NCI-H510A (cell line): ENCODE measurements at regions not wholly inside any gene's neighbourhood (a gene's known extent, or its start where the extent isn't known, plus 50 kb on each side); places are given as distances from the start of the nearest gene placed in this dataset.
"Not testable (repeated sequence)": the region's sequence is repeated elsewhere in the genome, so short reads cannot be mapped to it uniquely, and the experiment has no call there.

Experiments
- DNase-seq: peaks from one replicate; lab custom pipeline; 2025; lab: John Stamatoyannopoulos, UW

DNA sequence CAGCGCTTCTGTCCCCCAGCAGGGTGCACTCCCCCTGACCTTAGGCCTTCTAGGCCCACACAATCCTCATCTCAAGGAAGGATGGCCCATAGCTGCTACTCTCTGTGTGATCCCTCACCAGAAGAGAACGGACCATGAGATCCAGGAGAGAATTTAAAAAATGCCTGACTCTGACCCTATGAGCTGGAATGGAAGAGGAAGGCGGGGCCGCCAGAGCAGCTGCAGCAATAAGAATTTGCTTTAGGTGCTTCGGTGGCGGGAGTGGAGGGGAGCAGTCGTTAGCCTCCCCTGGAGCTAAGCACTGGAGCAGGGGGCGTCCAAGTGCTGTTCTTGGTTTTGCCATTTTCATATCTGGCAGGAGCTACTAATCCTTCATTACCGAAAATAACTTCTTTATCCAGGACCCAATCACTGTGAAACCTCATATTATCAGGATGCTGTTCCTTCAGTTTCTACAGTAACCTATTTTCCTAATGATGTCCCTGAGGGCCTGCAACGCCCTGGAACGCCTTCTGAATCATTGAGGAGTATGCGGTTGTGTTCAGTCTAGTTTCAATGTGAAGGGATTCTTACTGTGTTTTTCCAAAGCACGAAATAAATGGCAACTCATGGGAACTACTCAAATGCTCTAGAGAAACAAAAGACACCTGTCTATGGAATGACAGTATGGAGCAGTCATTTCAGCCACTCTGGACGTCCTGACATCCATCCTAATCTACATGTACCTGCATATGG, 105.1 kb upstream of the SIX2 start:
- DNase-seq, result no peak

DNA sequence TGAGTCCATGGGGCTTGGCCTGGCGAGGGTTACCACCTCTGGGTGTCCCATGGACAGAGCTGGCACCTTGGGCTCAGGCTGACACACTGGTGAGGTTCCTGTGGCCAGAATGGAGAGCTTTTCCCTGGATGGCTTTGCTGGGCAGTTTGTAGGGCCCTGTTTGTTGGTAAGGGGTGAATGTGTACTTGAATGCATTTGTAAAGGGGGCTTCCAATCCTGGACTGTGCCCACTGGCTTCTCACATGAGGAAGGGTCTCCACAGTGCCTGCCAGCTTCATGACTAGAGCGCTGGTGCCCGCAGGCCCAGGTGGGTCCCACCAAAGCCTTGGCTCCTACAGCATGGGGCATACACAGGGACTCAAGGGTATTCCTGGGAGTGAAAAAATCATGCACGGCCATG, 103.5 kb upstream of the SIX2 start:
- DNase-seq, result no peak

DNA sequence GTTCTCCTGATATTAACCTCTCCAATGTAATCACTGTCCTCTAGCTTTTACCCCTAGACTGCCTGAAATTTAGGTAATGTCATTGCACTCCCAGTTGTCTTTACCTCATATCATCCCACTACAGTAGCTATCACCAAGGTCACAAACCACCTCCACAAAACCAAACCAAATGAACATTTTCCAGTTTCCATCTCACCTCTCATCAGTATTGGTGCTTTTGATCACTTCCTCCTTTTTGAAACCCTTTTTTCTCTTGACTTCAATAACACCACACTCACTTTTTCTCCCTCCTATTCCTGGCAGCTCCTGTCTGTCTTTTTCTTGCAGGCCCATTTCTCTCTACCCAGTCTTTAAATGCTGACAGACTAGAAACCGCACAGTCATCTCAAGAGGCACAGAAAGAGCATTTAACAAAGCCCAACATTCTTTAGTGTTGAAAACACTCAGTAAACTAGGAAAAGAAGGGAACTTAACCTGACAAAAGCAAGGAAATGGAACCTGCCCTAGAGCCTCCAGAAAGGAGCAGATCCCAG, 95.9 kb upstream of the SIX2 start:
- no peak for DNase-seq

DNA sequence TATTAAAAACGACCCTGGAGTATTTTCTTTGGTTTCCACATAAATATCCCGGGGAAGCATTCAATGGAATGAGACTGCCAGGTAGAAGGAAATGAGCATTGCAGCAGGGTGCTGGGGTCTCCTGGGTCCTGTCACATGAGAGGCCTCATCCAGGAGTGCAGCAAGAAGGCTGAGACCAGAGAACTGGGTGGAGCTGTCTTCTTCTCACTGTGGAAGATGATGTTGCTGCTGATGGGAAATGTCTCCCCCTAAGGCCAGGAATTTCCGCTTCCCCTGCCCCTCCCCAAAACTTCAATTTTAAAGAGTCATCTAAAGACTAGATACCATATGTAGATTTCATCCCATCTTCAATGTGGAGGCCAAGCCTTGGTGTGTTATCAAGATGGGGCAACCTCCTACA, 95.2 kb upstream of the SIX2 start:
- no peak for DNase-seq

DNA sequence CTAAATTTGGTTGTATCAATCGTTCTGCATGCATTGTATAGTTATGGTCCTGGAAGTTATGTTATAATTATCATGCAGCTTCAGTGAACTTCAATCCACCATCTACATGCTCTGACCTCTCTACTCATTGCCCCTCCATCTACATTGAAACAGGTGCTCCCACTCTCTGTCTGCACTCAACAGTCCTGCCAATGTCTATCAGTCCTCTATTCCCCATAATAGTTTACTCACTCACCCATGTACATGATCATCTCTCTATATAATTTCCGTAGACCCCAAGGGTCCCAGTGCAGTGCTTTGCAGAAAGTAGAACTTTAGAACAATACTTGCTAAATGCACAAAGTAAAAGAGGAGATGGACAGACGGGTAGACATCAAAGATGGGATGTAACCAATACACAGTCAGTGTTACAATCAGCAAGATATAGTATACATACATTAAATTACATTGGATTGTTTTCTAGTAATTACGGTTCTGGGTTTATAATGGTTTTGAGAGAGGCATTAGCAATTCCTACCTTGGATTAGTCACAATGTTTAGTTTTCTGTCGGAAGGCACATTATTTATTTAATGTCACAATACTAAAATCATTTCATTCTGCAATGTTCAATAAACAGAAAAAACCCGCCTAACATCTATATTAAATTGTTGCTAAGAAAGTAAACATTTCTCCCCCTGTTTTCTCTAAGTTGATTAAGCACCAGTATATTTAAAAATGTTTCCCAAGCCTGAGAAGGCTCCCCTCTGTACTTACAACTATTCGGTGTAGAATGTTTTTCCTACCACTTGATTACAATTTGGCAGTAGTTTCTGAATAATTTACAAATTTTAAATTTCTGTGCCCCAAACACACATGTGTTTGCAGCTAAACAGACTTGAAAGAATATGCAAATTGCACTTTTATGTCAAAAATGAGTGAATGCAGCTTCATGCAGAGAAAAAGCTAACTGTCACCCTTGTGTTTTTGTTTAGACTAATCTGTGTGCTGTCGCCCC, 94.4 kb upstream of the SIX2 start:
- DNase-seq, result no peak

DNA sequence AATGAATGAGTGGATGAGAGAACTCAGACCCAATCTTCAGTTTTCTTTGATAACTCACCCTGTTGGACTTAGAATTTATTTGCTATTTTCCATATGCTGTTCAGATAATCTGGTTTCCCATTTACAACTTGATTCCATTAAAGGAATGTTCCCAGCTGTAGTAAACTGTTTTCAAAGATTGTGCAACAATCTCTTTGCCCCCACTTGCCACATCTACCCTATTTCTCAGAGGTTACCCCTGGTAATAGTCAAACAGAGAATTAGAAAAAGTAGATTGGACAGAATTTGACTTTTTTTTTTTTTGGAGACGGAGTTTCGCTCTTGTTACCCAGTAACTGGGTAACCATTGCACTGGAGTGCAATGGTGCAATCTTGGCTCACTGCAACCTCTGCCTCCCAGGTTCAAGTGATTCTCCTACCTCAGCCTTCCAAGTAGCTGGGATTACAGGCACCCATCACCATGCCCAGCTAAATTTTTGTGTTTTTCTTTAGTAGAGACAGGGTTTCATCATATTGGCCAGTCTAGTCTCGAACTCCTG, 93.4 kb upstream of the SIX2 start:
- DNase-seq, result no peak

DNA sequence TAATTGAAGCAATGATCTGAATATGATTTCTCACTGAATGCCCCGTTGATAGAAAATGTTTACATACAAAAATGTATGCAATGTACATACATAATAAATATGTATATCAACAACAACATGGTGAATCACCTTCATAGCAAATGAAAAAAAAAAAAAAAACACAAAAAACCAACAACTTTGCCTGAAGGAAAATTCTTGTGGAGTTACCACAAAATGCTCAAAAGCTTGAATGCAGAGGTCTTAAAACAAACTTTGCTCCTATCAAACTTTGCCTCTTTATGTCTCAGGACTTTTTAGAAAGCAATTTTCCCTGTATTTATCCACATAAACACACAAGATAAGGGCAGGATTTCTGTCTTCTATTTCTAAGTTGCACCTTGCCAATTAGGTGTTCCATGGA, 92.9 kb upstream of the SIX2 start:
- DNase-seq, result no peak

DNA sequence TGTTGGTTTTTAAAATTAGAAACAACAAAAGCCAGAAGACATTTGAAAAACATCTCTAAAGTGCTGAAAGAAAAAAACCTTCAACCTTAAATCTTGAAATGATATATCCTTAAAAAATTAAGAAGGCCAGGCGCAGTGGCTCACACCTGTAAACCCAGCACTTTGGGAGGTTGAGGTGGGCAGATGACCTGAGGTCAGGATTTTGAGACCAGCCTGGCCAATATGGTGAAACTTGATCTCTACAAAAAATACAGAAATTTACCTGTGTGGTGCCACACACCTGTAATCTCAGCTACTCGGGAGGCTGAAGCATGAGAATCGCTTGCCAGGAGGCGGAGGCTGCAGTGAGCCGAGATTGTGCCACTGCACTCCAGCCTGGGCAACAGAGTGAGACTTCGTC, 87.7 kb upstream of the SIX2 start:
- no peak for DNase-seq

DNA sequence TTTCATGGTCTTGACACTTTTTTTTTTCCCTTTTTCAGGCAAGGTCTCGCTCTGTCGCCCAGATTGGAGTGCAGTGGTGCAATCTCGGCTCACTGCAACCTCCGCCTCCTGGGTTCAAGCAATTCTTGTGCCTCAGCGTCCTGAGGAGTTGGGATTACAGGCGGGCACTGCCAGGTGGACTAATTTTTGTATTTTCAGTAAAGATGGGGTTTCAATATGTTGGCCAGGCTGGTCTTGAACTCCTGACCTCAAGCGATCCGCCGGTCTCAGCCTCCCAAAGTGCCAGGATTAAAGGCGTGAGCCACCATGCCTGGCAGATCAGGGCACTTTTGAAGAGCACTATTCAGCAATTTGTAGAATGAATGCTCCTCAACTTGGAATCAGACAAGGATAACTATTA, 86.8 kb upstream of the SIX2 start:
- not testable (repeated sequence) for DNase-seq

DNA sequence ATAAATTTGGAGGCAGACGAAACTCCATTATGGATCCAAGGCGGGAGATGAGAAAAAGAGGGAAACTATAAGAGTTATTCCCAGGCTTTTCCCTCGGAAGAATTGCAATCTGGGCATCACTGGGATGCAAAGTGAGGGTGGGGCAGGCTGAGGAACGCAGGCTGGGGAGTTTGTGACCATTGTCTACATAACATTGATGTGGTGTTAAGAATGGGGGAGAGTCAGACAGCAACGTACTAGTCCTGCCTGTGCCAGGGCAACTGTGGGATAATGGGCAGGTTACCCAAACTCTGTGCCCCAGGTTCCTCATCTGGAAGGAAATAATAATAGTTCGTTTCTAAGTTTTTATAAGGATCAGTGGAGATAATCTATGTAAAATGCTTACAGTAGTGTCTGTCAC, 84.4 kb upstream of the SIX2 start:
- DNase-seq, result no peak

DNA sequence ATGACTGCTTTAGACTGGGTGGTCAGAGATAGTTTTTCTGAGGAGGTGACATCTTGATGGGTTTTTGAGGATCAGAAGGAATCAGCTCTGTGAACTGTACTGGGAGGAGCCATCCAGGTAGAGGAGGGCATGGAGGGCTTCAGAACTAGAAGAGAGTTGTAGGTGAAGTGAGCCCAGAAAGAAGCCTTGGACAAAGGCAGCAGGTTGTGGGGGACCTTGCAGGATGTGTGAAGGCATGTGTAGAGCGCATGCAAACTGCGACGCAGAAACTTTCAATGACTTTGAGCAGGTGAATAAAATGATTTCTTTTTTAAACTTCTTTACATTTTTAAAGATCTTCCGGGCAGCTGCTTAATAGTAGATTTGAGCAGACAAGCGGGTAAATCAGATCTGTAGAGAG, 83.9 kb upstream of the SIX2 start:
- no peak for DNase-seq

DNA sequence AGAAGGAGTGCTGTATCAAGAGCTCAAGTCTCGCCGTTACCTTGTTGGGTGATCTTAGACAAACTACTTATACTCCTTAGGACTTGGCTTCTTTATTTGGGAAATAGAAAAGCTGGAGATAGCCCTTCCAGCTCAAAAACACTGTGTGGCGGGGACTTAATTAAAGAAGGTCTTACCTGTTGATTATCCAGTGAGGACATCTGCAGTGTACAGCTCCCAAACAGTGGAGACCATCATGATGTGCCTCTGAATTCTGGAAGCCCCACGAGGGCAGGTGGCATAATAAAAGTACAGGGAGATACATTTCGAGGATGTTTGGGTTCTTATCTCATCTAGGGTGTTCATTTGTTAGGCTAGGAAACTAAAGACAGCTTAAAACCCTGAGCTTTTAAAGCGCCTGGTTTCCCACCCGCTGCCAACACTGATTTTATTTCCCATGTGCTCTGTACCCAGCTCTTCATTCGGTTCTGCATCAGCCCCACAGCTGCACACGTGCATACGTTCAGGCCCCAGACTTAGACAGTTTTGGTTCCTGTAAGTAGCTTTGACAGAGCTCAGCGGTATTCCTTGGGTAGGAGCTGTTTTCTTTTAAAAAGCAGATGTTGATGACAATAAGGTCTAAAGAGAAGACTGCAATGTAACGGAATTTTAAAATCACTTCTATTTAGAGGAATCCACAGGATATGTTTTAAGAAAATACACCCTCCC, 80.5 kb upstream of the SIX2 start:
- DNase-seq, result no peak

DNA sequence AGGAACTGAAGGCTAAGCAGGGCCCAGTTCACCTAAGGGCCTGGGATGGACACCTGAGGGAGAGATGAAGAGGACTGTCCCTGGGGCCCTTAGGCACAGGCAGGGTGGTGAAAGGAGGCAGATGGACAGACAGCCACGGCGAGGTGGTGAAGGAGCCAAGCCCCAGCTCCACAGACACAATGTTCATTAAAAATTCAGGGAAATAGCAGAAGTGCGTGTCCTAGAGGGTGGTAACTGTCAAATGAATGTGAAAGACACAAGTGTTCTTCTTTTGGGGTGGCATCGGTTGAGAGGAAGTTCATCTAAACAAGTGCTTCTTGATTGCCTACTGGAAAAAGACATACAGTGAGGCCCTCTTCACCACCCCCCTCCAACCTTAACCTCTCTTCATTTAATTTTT, 76.2 kb upstream of the SIX2 start:
- no peak for DNase-seq

DNA sequence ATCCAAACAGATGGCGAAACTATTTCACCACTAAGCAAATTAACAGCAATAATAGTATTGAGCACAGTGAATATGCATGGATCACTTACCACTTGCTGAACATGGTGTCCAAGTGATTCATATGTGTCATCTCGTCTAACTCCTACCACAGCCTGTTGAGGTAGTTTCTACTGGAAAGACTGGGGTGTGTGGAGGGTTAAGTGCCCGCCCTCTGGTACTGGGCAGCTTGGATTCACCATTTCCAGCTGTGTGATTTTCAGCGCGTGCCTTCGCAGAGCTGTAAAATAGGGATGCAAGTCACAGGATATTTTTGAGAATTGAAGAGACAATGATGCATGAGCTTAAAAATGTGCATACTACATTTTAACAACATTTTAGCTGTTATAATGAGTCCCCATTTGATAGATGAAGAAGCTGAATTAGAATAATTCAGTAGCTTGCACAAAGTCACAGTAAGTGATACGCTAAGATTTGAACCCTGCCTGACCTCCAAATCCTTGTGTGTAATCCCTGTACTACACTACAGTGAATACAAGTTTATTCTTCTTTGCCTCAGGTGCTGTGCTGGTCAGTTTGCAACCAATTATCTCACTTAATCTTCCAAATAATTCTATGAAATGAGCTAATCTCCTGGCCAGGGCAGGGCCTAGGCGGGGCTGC, 75.2 kb upstream of the SIX2 start:
- no peak for DNase-seq

DNA sequence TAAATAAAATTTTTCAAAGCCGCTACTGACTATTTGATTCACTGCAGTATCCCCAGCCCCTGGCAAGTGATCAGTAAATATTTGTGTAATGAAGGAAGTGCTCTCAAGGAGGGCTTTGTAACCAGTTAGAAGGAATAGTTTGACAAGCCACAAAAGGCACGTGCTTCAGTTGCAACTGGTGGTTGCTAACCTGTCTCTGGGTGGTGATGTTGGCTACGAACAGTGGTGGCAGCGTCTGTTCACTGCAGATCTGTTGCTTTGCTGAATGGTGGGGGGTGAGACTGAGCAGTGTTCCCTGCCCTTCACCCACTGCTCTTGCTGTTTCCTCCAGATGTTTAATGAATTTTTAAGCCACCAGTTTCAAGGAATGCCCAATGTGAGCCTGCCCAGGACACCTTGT, 73.9 kb upstream of the SIX2 start:
- peak; percentile 28 for DNase-seq

DNA sequence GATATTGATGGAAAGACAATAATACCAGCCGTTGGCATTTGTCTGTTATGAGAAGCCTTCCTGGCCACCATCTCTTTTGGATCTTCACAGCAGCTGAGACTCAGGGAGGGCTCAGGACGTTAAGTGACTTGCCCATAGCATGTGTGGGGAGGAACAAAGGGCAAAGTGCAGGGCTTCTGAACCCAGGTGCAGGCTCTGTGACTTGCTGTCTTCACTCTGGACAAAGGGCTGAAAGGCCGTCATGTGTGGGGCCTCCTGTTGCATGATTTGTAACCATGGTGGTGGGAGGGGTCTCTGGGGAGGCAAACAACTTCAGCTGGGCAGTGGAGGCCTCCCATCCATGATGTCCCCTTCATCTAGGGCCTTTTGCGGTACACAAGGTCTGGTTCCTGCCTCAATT, 65.5 kb upstream of the SIX2 start:
- no peak for DNase-seq

DNA sequence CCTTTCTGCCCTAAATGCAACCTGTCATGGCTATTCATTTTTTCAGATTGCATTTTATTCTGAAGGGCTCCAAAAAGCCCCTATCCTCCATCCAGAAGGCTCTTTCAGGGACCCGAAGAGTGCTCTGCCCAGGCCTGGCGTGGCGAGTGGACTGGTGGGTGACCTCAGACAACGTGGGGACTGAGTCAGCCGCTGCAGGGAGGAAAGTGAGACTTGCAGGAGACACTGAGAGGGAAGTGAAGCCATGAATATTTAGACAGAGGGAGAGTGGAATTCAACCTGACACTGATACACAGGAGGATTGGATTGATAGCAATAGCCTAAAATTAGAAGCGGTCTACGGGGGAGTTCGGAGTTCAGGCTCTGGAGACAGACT, 63.6 kb upstream of the SIX2 start:
- DNase-seq, result no peak

DNA sequence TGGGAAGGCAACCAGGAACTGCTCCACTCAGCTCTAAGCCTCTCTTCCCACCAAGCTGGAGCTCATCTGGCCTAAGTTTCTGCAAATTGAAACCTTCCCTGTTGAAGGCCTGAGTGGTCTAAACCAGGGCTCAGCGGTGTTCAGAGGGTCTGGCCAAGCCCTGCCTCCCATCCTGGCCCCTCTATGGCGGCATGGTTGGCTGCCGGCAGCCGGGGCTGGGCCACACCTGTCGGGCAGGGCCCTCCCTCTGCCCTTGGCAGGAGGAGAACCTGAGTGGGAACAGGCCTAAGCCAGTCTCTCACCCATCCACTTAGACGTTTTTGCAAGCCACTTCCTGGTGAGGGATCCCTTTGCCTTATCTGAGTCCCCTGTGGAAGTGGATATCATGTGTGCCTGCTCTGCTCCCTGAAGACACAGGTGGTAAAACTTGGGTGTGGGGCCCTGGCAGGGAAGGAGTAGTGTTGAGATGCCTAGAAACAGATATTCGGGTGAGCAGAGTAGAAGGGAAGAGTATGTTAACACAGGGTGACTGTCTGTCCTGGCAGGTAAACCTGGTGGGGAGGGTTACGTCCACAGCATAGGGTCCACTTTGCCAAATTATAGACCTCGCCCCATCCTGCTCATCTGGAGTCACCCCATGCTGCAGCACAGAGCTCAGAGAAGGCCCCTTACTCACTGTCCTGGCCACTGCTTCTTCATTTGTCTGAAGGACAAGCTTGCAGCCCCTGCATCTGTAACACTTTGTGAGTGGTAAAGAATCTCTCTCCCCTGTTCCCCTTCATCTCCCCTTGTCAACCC, 63.0 kb upstream of the SIX2 start:
- DNase-seq, result no peak

DNA sequence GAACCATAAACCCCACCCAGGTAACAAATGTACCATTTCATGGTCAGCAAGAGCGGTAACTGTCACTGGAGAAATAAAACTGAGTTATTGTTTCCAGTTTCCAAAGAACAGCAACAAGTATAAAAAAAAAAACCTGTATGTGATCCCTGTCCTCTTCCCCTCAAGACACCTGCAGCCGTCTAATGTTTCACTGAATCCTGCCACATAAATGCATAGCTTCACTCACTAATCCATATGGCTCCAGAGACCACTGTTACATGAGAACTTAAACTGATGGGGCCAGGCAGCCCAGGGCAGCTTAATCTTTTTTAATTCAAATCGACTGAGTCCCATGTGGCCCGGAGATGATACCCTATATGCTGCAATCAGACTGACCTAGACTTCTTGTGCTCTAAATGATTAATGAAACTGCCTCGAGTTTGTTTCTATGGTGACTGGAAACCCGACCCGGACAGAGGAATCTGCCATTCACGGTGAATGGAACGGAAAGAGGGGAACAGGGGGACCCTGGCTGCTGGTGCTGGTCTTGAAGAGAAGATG, 60.9 kb upstream of the SIX2 start:
- no peak for DNase-seq

DNA sequence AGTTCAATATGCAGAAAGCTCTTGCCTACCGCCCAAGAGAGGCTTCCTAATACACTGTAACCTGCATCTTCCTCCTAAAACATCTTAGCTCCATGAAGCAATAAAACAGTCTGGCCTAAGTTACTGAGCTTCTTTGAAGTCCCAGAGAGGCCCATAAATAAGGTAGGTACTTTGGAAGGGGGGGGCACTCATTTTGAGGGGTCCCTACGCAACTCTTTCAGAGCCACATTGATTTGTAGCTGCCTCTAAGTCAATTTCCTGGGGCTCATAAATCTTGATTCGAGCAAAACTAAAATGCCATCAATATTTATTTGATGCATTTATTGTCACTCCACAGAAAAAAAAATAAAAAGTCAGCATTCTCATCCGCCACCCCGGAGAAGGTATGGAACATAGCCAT, 60.4 kb upstream of the SIX2 start:
- DNase-seq, result no peak
